Testis (tissue), 2 donors: ENCODE measurements at regions not wholly inside any gene's neighbourhood (a gene's known extent, or its start where the extent isn't known, plus 50 kb on each side); places are given as distances from the start of the nearest gene placed in this dataset.

ENCODE experiments used
- DNase-seq: peaks from one replicate; pipeline ENCODE4 v3.0.0-alpha.2; 2019
- H3K27ac ChIP-seq, 2 donors: fragments of 200-600 bp; sonication (generic); one replicate each; pipeline ENCODE4 v1.5.1; 2019
- H3K27me3 ChIP-seq: fragments of 200-600 bp; sonication (generic); one replicate; pipeline ENCODE4 v1.5.1; 2019
- H3K36me3 ChIP-seq: fragments of 200-600 bp; sonication (generic); one replicate; pipeline ENCODE4 v1.5.1; 2017; ENCODE audit warnings: low read depth; ENCODE audit errors: missing control alignments
- H3K4me1 ChIP-seq: fragments of 200-600 bp; sonication (generic); one replicate; pipeline ENCODE4 v1.5.1; 2019
- H3K4me3 ChIP-seq, 2 donors: fragments of 200-600 bp; sonication (generic); one replicate each; pipeline ENCODE4 v1.5.1; 2017 to 2019
- H3K9me3 ChIP-seq: fragments of 200-600 bp; sonication (generic); one replicate; pipeline ENCODE4 v1.5.1; 2017
- POLR2A ChIP-seq: fragments of 450-650 bp; IDR thresholded peaks from one replicate; pipeline ENCODE4 v1.6.1; 2017; ENCODE audit warnings: antibody characterized with exemption, mild to moderate bottlenecking, moderate library complexity
- WGBS, 2 donors: methylation state at CpG; one replicate each; pipeline ENCODE4 v1.1.5; 2018; 5-methylcytosine and 5-hydroxymethylcytosine counted together
- intact Hi-C: fragments of 100-400 bp; cut with DNase I; formaldehyde crosslinking; loops from one replicate; pipeline ENCODE4 v1.15.1; 2023; ENCODE audit warnings: low total_unique reads
- TF ChIP-seq, protein P1 (sequence below), 3 experiments: fragments of 450-650 bp in 2 of 3; fragments of 200-600 bp in 1 of 3; sonication (generic) in 1 of 3; IDR thresholded peaks; one replicate each; pipeline ENCODE4 v1.5.1; 2016 to 2019; ENCODE audit warnings: antibody characterized with exemption in 3 of 3, mild to moderate bottlenecking in 2 of 3, moderate library complexity in 1 of 3

DNA sequence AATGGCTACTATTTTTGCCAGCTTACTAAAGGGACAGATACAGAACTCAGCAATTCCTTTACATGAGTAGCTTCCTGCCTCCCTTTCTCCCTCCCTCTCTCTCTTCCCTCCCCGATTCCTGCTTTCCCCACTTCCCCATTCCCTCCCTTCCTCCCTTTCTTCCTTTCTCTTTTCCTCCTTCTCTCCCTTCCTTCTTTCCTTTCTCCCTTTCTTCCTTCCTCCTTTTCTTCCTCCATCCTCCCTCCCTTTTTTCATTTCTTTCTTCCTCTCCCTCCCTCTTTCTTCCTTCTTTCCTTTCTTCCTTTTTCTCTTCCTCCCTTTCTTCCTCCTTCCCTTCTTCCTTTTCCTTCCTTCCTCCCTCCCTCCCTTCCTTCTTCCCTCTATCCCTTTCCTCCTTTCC is 178.1 kb downstream of the RNF144B start:
- intact Hi-C loops: no loop called here
- H3K27me3 ChIP-seq: no peaks in the 10 kb centered on the region
- no peaks in the 10 kb centered on the region for H3K36me3 ChIP-seq
- TF ChIP-seq, protein P1, sequence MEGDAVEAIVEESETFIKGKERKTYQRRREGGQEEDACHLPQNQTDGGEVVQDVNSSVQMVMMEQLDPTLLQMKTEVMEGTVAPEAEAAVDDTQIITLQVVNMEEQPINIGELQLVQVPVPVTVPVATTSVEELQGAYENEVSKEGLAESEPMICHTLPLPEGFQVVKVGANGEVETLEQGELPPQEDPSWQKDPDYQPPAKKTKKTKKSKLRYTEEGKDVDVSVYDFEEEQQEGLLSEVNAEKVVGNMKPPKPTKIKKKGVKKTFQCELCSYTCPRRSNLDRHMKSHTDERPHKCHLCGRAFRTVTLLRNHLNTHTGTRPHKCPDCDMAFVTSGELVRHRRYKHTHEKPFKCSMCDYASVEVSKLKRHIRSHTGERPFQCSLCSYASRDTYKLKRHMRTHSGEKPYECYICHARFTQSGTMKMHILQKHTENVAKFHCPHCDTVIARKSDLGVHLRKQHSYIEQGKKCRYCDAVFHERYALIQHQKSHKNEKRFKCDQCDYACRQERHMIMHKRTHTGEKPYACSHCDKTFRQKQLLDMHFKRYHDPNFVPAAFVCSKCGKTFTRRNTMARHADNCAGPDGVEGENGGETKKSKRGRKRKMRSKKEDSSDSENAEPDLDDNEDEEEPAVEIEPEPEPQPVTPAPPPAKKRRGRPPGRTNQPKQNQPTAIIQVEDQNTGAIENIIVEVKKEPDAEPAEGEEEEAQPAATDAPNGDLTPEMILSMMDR (IDR thresholded peaks at IDR 0.05): no peak
- no peak for TF ChIP-seq POLR2A
- 63 to 70% methylated on average over 1 of the region's 1 CpG for WGBS, 2 donors
- H3K9me3 ChIP-seq: no peaks in the 10 kb centered on the region
- no peak for DNase-seq
- H3K4me3 ChIP-seq: no peak overlapping the region
- no peak overlapping the region for H3K27ac ChIP-seq
- no peaks in the 10 kb centered on the region for H3K4me1 ChIP-seq

DNA sequence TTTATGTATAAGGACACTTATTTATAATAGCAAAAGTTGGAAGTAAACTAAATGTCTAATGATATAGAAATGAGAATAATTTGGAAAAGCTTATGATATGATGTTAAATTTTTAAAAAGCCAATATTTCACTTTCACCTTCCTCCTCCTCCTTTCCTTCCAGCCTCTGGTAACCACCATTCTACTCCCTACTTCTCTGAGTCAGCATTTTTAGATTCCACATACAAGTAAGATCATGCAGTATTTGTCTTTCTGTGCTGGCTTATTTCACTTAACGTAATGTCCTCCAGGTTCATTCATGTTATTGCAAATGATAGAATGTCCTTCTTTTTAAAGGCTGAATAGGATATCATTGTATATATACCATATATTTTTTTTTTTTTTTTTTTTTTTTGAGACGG is 180.2 kb downstream of the RNF144B start:
- intact Hi-C loops: no loop called here
- DNase-seq: no peak
- no peaks in the 10 kb centered on the region for H3K9me3 ChIP-seq
- H3K4me1 ChIP-seq: no peaks in the 10 kb centered on the region
- 87 to 91% methylated on average over 1 to 2 of the region's 2 CpGs for WGBS, 2 donors
- no peak overlapping the region for H3K4me3 ChIP-seq
- H3K27ac ChIP-seq: no peak overlapping the region
- no peak for TF ChIP-seq POLR2A
- TF ChIP-seq, protein P1 (IDR thresholded peaks at IDR 0.05): no peak
- no peaks in the 10 kb centered on the region for H3K27me3 ChIP-seq
- no peaks in the 10 kb centered on the region for H3K36me3 ChIP-seq

DNA sequence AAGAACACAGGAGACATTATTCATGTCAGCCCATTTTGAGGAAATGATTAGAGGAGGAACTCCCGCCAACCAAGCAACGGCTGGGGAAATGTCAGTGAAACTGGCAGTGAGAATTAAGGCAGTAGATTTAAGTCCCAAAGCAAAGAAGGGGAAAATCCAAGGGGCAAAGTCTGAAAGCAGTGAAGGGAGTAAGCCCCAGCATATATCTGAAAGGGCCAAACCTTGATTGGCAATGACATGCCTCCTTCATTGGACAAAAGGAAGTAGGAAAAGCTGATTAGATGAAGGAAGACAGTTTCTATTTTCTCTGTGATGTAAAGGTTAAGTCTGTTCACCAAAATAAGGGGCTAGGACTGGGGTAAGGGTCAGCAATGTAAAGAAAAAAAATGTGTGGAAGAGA is 190.3 kb downstream of the RNF144B start:
- WGBS, 2 donors: 68 to 72% methylated on average over 2 of the region's 2 CpGs
- Histone ChIP-seq H3K4me3 (no peak overlapping the region), H3K27me3 (no peaks in the 10 kb centered on the region), H3K27ac (no peak overlapping the region), H3K9me3 (no peaks in the 10 kb centered on the region), H3K4me1 (no peaks in the 10 kb centered on the region), H3K36me3 (no peaks in the 10 kb centered on the region)
- intact Hi-C loops: no loop called here
- DNase-seq: no peak
- no peak for TF ChIP-seq POLR2A
- TF ChIP-seq, protein P1 (IDR thresholded peaks at IDR 0.05): no peak

DNA sequence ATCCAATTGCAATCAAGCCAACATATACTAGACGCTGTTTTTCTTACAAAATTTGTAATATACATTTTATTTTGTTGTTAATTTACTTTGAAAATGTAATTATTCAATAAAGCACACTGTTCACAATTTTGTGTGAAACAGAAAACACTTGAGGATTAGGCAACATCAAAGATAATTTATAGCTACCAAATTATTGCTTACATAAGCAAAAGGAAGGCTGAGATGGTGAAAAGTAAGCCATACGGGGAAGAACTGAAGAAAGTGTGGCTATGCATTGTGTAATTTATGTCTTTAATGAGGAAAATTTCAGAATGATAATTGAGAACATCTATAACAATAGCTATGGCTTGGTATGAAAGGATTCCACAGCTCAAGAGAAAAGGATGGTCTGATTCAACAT is 192.0 kb downstream of the RNF144B start:
- no peak for DNase-seq
- H3K4me1 ChIP-seq: no peaks in the 10 kb centered on the region
- intact Hi-C loops: no loop called here
- no peaks in the 10 kb centered on the region for H3K36me3 ChIP-seq
- no peaks in the 10 kb centered on the region for H3K27me3 ChIP-seq
- no peaks in the 10 kb centered on the region for H3K9me3 ChIP-seq
- no peak overlapping the region for H3K27ac ChIP-seq
- WGBS, 2 donors: 71 to 74% methylated on average over 2 of the region's 2 CpGs
- no peak overlapping the region for H3K4me3 ChIP-seq
- no peak for TF ChIP-seq POLR2A
- TF ChIP-seq, protein P1 (IDR thresholded peaks at IDR 0.05): no peak

DNA sequence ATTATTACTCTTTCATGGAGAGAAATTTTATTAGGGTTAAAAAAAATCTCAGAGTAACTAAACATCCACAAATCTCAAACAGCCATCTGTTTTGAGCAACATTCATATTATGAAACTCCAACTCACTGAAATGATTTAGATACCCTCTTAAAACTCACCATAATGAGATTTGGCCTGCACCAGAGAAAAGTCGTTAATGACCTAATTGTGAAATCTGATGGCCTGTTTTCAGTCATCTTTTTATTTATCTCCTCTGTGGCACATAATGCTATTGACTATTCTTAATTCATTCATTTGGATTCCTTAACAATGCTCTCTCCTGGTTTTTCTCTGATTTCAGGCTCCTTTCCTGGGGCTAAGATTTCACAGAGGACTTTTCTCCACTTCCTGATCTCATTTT is 192.7 kb downstream of the RNF144B start:
- Histone ChIP-seq H3K27me3 (no peaks in the 10 kb centered on the region), H3K36me3 (no peaks in the 10 kb centered on the region), H3K27ac (no peak overlapping the region), H3K4me3 (no peak overlapping the region), H3K4me1 (no peaks in the 10 kb centered on the region), H3K9me3 (no peaks in the 10 kb centered on the region)
- 70 to 81% methylated on average over 1 of the region's 1 CpG for WGBS, 2 donors
- intact Hi-C loops: no loop called here
- no peak for DNase-seq
- TF ChIP-seq, protein P1 (IDR thresholded peaks at IDR 0.05): no peak
- TF ChIP-seq POLR2A: no peak
